HepG2 (cell line): ENCODE measurements at regions not wholly inside any gene's neighbourhood (a gene's known extent, or its start where the extent isn't known, plus 50 kb on each side); places are given as distances from the start of the nearest gene placed in this dataset.

Experiments
- BRF2 ChIP-seq: sonication (generic); formaldehyde crosslinking; IDR thresholded peaks from 2 replicates; pipeline ENCODE4 v1.8.1; 2022; ENCODE audit warnings: mild to moderate bottlenecking, missing genetic modification reagents
- FOXM1 ChIP-seq: sonication (generic); formaldehyde crosslinking; IDR thresholded peaks from 2 replicates; pipeline ENCODE4 v1.5.0; 2020; ENCODE audit warnings: missing genetic modification reagents
- FOXP4 ChIP-seq: sonication (generic); formaldehyde crosslinking; IDR thresholded peaks from 2 replicates; pipeline ENCODE4 v1.4.0; 2020; ENCODE audit warnings: missing genetic modification reagents
- PAWR ChIP-seq: sonication (generic); formaldehyde crosslinking; IDR thresholded peaks from 2 replicates; pipeline ENCODE4 v1.4.0; 2020; ENCODE audit warnings: missing genetic modification reagents, mild to moderate bottlenecking, borderline replicate concordance
- RERE ChIP-seq: IDR thresholded peaks from 2 replicates; pipeline ENCODE4 v1.6.1; 2016; ENCODE audit warnings: low read depth, missing genetic modification reagents, missing compliant biosample characterization
- SIX4 ChIP-seq: sonication (generic); formaldehyde crosslinking; IDR thresholded peaks from 2 replicates; pipeline ENCODE4 v1.4.0; 2020; ENCODE audit warnings: missing genetic modification reagents
- SNAPC2 ChIP-seq: sonication (generic); formaldehyde crosslinking; IDR thresholded peaks from 2 replicates; pipeline ENCODE4 v1.8.1; 2022; ENCODE audit warnings: mild to moderate bottlenecking, missing genetic modification reagents
- TBX2 ChIP-seq: sonication (generic); formaldehyde crosslinking; IDR thresholded peaks from 2 replicates; pipeline ENCODE4 v1.5.0; 2020; ENCODE audit warnings: missing genetic modification reagents, mild to moderate bottlenecking, borderline replicate concordance
- ZBTB49 ChIP-seq: sonication (generic); formaldehyde crosslinking; IDR thresholded peaks from 2 replicates; pipeline ENCODE4 v1.4.0; 2020; ENCODE audit warnings: missing genetic modification reagents, borderline replicate concordance
- ZBTB7B ChIP-seq: sonication (generic); formaldehyde crosslinking; IDR thresholded peaks from 2 replicates; pipeline ENCODE4 v1.4.0; 2020; ENCODE audit warnings: missing genetic modification reagents
- ZNF260 ChIP-seq: sonication (generic); formaldehyde crosslinking; IDR thresholded peaks from 2 replicates; pipeline ENCODE4 v1.4.0; 2020; ENCODE audit warnings: missing genetic modification reagents, low read depth, mild to moderate bottlenecking, borderline replicate concordance
- ZNF33A ChIP-seq: sonication (generic); formaldehyde crosslinking; IDR thresholded peaks from 2 replicates; pipeline ENCODE4 v1.5.1; 2020; ENCODE audit warnings: missing genetic modification reagents, mild to moderate bottlenecking, moderate library complexity, borderline replicate concordance
- ZNF468 ChIP-seq: sonication (generic); formaldehyde crosslinking; IDR thresholded peaks from 2 replicates; pipeline ENCODE4 v1.8.0; 2022; ENCODE audit warnings: mild to moderate bottlenecking, moderate library complexity, missing genetic modification reagents
- ZNF563 ChIP-seq: sonication (generic); formaldehyde crosslinking; IDR thresholded peaks from 2 replicates; pipeline ENCODE4 v1.8.0; 2022; ENCODE audit warnings: mild to moderate bottlenecking, moderate library complexity, missing genetic modification reagents

- no peak for TF ChIP-seq ZBTB49 (CRISPR knock-in tag)
- TF ChIP-seq RERE: peak; percentile 87
- TF ChIP-seq ZNF563 (CRISPR knock-in tag): no peak
- no peak for TF ChIP-seq ZNF260 (CRISPR knock-in tag)
- TF ChIP-seq SNAPC2: peak; percentile 87; the same call in 1 of the 2 replicates
- TF ChIP-seq FOXM1 (CRISPR knock-in tag): no peak
- TF ChIP-seq ZNF33A: no peak
- TF ChIP-seq ZNF468 (CRISPR knock-in tag): no peak
- peak; percentile 97 for TF ChIP-seq TBX2 (CRISPR knock-in tag)
- peak; percentile 75; the same call in 1 of the 2 replicates for TF ChIP-seq BRF2 (CRISPR knock-in tag)
- TF ChIP-seq ZBTB7B: peak; percentile 66; the same call in 1 of the 2 replicates
- no peak for TF ChIP-seq PAWR
- peak; percentile 90 for TF ChIP-seq FOXP4 (CRISPR knock-in tag)
- TF ChIP-seq SIX4 (CRISPR knock-in tag): peak; percentile 37; the same call in 1 of the 2 replicates
Observed at GRCh38 chr13:29923554-29924481, 73.4 kb upstream of the UBL3 start (continued).
